Tibial nerve (tissue), 4 donors: ENCODE measurements at regions not wholly inside any gene's neighbourhood (a gene's known extent, or its start where the extent isn't known, plus 50 kb on each side); places are given as distances from the start of the nearest gene placed in this dataset.

Experiments used
- DNase-seq, 2 donors: peaks; one replicate each; pipeline ENCODE4 v3.0.0-alpha.2; 2019; ENCODE audit warnings: low spot score in 2 of 2
- H3K27ac ChIP-seq, 4 donors: fragments of 200-600 bp; sonication (generic) in 3 of 4; one replicate each; pipeline ENCODE4 v1.5.1; 2017 to 2019; ENCODE audit warnings: mild to moderate bottlenecking in 1 of 4
- H3K27me3 ChIP-seq, 2 donors: fragments of 200-600 bp; sonication (generic) in 1 of 2; one replicate each; pipeline versions ENCODE4 v1.5.1 to v1.6.0; 2017 to 2019
- H3K36me3 ChIP-seq, 3 donors: fragments of 200-600 bp; sonication (generic); one replicate each; pipeline ENCODE4 v1.5.1; 2018 to 2019
- H3K4me1 ChIP-seq, 4 donors: fragments of 200-600 bp; sonication (generic) in 3 of 4; one replicate each; pipeline ENCODE4 v1.5.1; 2017 to 2019
- H3K4me3 ChIP-seq, 4 donors: fragments of 200-600 bp; sonication (generic) in 3 of 4; one replicate each; pipeline ENCODE4 v1.5.1; 2017 to 2019; ENCODE audit warnings: mild to moderate bottlenecking in 1 of 4, moderate library complexity in 1 of 4
- H3K9me3 ChIP-seq, 4 donors: fragments of 200-600 bp; sonication (generic) in 3 of 4; one replicate each; pipeline ENCODE4 v1.5.1; 2017 to 2019
- CTCF ChIP-seq, 5 experiments: fragments of 200-600 bp in 3 of 5; fragments of 450-650 bp in 2 of 5; sonication (generic) in 3 of 5; IDR thresholded peaks; one replicate each; pipeline ENCODE4 v1.5.1; 2016 to 2019; ENCODE audit warnings: antibody characterized with exemption in 5 of 5, mild to moderate bottlenecking in 3 of 5, moderate library complexity in 2 of 5
- EP300 ChIP-seq, 2 donors: sonication (generic); formaldehyde crosslinking; IDR thresholded peaks; one replicate each; pipeline ENCODE4 v1.6.1; 2017; ENCODE audit warnings: antibody characterized with exemption in 2 of 2, mild to moderate bottlenecking in 1 of 2
- POLR2A ChIP-seq, 2 donors: fragments of 450-650 bp; IDR thresholded peaks; one replicate each; pipeline ENCODE4 v1.6.1; 2017; ENCODE audit warnings: antibody characterized with exemption in 2 of 2, mild to moderate bottlenecking in 2 of 2, moderate library complexity in 2 of 2
- WGBS, 2 donors: methylation state at CpG; one replicate each; pipeline ENCODE4 v1.1.5; 2018; 5-methylcytosine and 5-hydroxymethylcytosine counted together

GRCh38 chr16:9364721-9365369 lies 273.4 kb downstream of the HAPSTR1 start:
- TF ChIP-seq EP300 (IDR thresholded peaks at IDR 0.05) (no peak), POLR2A (IDR thresholded peaks at IDR 0.05) (no peak), CTCF (IDR thresholded peaks at IDR 0.05) (no peak)
- DNase-seq = no peak

GRCh38 chr16:9365370-9365728 lies 273.9 kb downstream of the HAPSTR1 start:
- peak; percentile 33 to 72 for DNase-seq
- Histone ChIP-seq H3K4me3 (no peak overlapping the region), H3K27me3 (no peaks in the 10 kb centered on the region), H3K9me3 (peaks cover 0 to 9% (median 0%) of the 10 kb centered on the region in 4 donors), H3K4me1 (no peaks in the 10 kb centered on the region), H3K27ac (no peak overlapping the region), H3K36me3 (no peaks in the 10 kb centered on the region)
- WGBS, 2 donors = 12 to 20% methylated on average over 1 of the region's 1 CpG
- TF ChIP-seq POLR2A (IDR thresholded peaks at IDR 0.05) (no peak), EP300 (IDR thresholded peaks at IDR 0.05) (peak in 1 of 2 donors; percentile 88)

More at GRCh38 chr16:9364721-9365369, 273.4 kb downstream of the HAPSTR1 start:
- H3K27me3 ChIP-seq = no peaks in the 10 kb centered on the region
- no peak overlapping the region for H3K4me3 ChIP-seq
- H3K36me3 ChIP-seq = no peaks in the 10 kb centered on the region
- H3K27ac ChIP-seq = no peak overlapping the region
- WGBS, 2 donors = 55 to 61% methylated on average over 2 of the region's 2 CpGs
- peaks cover 0 to 9% (median 0%) of the 10 kb centered on the region in 4 donors for H3K9me3 ChIP-seq
- H3K4me1 ChIP-seq = no peaks in the 10 kb centered on the region

- 90 to 93% methylated on average over 8 of the region's 8 CpGs for WGBS, 2 donors
- Histone ChIP-seq H3K4me3 (no peak overlapping the region), H3K27ac (no peak overlapping the region), H3K9me3 (peaks cover 0 to 11% (median 0%) of the 10 kb centered on the region in 4 donors), H3K27me3 (no peaks in the 10 kb centered on the region), H3K4me1 (no peaks in the 10 kb centered on the region), H3K36me3 (no peaks in the 10 kb centered on the region)
- no peak for DNase-seq
- TF ChIP-seq POLR2A (IDR thresholded peaks at IDR 0.05) (no peak), EP300 (IDR thresholded peaks at IDR 0.05) (no peak), CTCF (IDR thresholded peaks at IDR 0.05) (no peak)
Observed at GRCh38 chr16:9366048-9366969, 274.9 kb downstream of the HAPSTR1 start.

- WGBS, 2 donors = 65 to 73% methylated on average over 9 of the region's 9 CpGs
- no peak for DNase-seq
- H3K27ac ChIP-seq = no peak overlapping the region
- H3K36me3 ChIP-seq = no peaks in the 10 kb centered on the region
- H3K27me3 ChIP-seq = no peaks in the 10 kb centered on the region
- H3K4me3 ChIP-seq = no peak overlapping the region
- peaks cover 0 to 22% (median 0%) of the 10 kb centered on the region in 4 donors for H3K9me3 ChIP-seq
- TF ChIP-seq EP300 (IDR thresholded peaks at IDR 0.05) (no peak), POLR2A (IDR thresholded peaks at IDR 0.05) (no peak), CTCF (IDR thresholded peaks at IDR 0.05) (no peak)
- no peaks in the 10 kb centered on the region for H3K4me1 ChIP-seq
Observed at GRCh38 chr16:9370061-9370491, 278.6 kb downstream of the HAPSTR1 start.

- no peak for DNase-seq
- WGBS, 2 donors = 88 to 96% methylated on average over 8 of the region's 8 CpGs
- H3K27me3 ChIP-seq = no peaks in the 10 kb centered on the region
- no peaks in the 10 kb centered on the region for H3K4me1 ChIP-seq
- H3K36me3 ChIP-seq = no peaks in the 10 kb centered on the region
- no peak overlapping the region for H3K27ac ChIP-seq
- peaks cover 0 to 15% (median 0%) of the 10 kb centered on the region in 4 donors for H3K9me3 ChIP-seq
- no peak overlapping the region for H3K4me3 ChIP-seq
- TF ChIP-seq EP300 (IDR thresholded peaks at IDR 0.05) (no peak), CTCF (IDR thresholded peaks at IDR 0.05) (no peak)
Observed at GRCh38 chr16:9371713-9372448, 280.4 kb downstream of the HAPSTR1 start.
